Astrocyte (in vitro differentiated cells and primary cell): ENCODE measurements at regions not wholly inside any gene's neighbourhood (a gene's known extent, or its start where the extent isn't known, plus 50 kb on each side); places are given as distances from the start of the nearest gene placed in this dataset.

ENCODE experiments used
- EZH2 ChIP-seq: IDR thresholded peaks from 2 replicates; pipeline ENCODE4 v1.6.1; 2012; ENCODE audit warnings: mild to moderate bottlenecking, low read length, inconsistent platforms; ENCODE audit not compliant: insufficient read depth
- TF ChIP-seq, protein P1 (sequence below): IDR thresholded peaks from 2 replicates; pipeline ENCODE4 v1.5.1; 2011; ENCODE audit warnings: low read depth, mild to moderate bottlenecking, inconsistent platforms, low read length, moderate library complexity; ENCODE audit not compliant: insufficient read depth

DNA sequence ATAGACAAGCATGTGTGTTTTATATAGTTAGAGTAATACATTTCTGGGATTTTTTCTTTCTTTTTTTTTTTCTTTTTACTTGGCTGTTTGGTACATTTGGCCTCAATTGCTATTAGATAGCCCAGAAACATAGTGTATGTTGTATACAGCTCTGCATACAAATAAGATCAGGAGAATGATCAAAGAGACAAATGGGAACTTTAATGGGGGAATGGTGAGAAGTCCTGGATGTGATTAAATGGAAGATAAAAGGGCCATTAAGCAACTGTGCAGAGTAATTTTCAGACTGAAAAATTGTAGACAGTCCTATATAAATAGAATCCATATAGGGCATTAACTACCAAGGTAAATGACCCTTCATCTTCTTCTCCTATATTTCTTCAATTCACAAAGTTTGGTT is 575.6 kb downstream of the EBF1 start:
- no peak for TF ChIP-seq EZH2
- TF ChIP-seq, protein P1, sequence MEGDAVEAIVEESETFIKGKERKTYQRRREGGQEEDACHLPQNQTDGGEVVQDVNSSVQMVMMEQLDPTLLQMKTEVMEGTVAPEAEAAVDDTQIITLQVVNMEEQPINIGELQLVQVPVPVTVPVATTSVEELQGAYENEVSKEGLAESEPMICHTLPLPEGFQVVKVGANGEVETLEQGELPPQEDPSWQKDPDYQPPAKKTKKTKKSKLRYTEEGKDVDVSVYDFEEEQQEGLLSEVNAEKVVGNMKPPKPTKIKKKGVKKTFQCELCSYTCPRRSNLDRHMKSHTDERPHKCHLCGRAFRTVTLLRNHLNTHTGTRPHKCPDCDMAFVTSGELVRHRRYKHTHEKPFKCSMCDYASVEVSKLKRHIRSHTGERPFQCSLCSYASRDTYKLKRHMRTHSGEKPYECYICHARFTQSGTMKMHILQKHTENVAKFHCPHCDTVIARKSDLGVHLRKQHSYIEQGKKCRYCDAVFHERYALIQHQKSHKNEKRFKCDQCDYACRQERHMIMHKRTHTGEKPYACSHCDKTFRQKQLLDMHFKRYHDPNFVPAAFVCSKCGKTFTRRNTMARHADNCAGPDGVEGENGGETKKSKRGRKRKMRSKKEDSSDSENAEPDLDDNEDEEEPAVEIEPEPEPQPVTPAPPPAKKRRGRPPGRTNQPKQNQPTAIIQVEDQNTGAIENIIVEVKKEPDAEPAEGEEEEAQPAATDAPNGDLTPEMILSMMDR, result no peak
